ENCODE measurements at regions not wholly inside any gene's neighbourhood (a gene's known extent, or its start where the extent isn't known, plus 50 kb on each side); places are given as distances from the start of the nearest gene placed in this dataset.

DNA sequence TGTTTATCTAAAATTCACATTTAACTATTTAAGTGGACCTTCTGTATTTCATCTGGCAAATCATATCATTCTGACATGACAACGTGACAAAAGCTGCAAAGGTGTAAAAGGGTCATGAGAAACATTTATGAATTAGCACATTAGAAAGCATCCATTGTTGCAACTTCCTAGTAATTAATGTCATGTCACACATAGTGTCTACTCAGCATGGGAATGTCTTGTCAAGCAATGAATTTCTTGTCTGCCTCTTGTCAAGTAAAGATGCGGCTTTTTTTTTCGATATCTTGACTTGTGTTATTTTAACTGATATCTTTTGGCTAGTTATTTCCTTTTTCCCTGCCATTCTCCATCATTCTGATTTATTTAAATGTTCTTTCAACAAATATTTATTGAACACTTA is 463.5 kb upstream of the CXorf51B start:
- Histone ChIP-seq H3K4me1 (ENCODE audit: control insufficient read depth, low read depth, low read length) (no peaks in the 10 kb centered on the region), H3K27ac (ENCODE audit: low read length) (no peak overlapping the region), H3K9ac (ENCODE audit: low read length) (no peak overlapping the region), H3K4me3 (ENCODE audit: low read length) (no peak overlapping the region), H3K27me3 (ENCODE audit: control insufficient read depth, insufficient read depth, low read length) (no peaks in the 10 kb centered on the region), H3K36me3 (ENCODE audit: control insufficient read depth, low read depth, low read length) (no peaks in the 10 kb centered on the region), H3K9me3 (ENCODE audit: control insufficient read depth, low read depth, low read length) (peaks cover 78% of the 10 kb centered on the region)

DNA sequence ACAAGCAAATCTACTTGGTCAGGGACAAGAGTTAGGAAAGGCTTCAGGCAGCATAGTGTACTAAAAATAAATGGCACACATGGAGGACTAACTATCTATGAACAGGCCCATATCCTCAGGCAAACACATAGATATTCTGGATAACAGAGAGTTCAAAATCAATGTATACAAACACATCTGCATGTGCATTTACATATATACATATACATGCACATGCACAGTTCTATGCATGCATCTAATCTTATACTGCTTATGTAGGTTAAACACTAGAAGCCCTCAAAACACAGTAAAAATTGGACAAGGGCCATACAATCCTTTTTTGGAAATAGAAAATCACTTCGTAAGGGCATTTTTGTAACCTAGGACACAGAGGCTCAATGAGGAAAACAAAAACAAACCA is 458.0 kb upstream of the CXorf51B start:
- H3K4me3 ChIP-seq (ENCODE audit: low read length) = no peak overlapping the region
- peaks cover 78% of the 10 kb centered on the region for H3K9me3 ChIP-seq (ENCODE audit: control insufficient read depth, low read depth, low read length)
- no peaks in the 10 kb centered on the region for H3K27me3 ChIP-seq (ENCODE audit: control insufficient read depth, insufficient read depth, low read length)

DNA sequence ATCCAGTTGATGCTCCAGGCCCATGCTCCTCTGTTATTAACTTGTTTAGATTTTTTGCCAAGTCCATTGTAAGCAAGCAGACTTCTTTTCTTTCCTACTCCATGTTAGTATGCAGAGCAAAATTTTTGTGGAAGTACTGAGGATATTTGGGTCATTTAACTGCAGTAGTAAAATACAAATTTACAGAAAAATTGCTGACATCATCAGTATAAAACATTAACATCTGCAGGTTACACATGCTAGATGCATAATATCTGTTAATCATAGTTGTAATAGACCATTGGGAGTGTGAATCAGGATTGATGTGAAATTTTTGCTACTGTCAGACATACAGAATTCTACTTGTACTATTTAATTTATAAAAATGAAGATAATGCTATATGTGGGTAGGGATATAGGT is 454.1 kb upstream of the CXorf51B start:
- Histone ChIP-seq H3K36me3 (ENCODE audit: control insufficient read depth, low read depth, low read length) (no peaks in the 10 kb centered on the region), H3K27me3 (ENCODE audit: control insufficient read depth, insufficient read depth, low read length) (no peaks in the 10 kb centered on the region), H3K4me1 (ENCODE audit: control insufficient read depth, low read depth, low read length) (no peaks in the 10 kb centered on the region), H3K9ac (ENCODE audit: low read length) (no peak overlapping the region), H3K27ac (ENCODE audit: low read length) (no peak overlapping the region), H3K4me3 (ENCODE audit: low read length) (no peak overlapping the region), H3K9me3 (ENCODE audit: control insufficient read depth, low read depth, low read length) (peaks cover 81% of the 10 kb centered on the region)

More for the DNA sequence above, 458.0 kb upstream of the CXorf51B start:
- Histone ChIP-seq H3K36me3 (ENCODE audit: control insufficient read depth, low read depth, low read length) (no peaks in the 10 kb centered on the region), H3K4me1 (ENCODE audit: control insufficient read depth, low read depth, low read length) (no peaks in the 10 kb centered on the region), H3K27ac (ENCODE audit: low read length) (no peak overlapping the region), H3K9ac (ENCODE audit: low read length) (no peak overlapping the region)

DNA sequence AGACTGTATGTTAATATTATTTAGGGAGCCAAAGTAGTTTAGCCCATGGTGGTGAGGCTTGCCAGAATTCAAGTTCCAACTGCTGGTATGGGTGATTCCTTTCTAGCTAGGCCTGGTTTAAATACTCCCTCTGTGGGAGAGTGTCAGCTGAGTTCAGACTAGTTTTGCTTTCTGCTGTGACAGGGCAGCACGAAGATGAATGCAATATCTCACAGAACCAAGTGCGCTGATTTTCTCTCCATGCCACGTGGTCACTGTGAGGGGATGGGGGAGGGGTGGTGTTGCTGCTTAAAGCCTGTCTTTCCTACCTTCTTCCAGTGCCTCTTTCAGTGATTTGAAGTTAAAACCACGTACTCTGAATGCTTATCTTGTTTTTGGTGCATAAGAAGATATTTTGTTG is 445.7 kb upstream of the CXorf51B start:
- Histone ChIP-seq H3K9me3 (ENCODE audit: control insufficient read depth, low read depth, low read length) (peaks cover 63% of the 10 kb centered on the region), H3K36me3 (ENCODE audit: control insufficient read depth, low read depth, low read length) (no peaks in the 10 kb centered on the region), H3K27ac (ENCODE audit: low read length) (no peak overlapping the region), H3K4me1 (ENCODE audit: control insufficient read depth, low read depth, low read length) (no peaks in the 10 kb centered on the region), H3K4me3 (ENCODE audit: low read length) (no peak overlapping the region), H3K27me3 (ENCODE audit: control insufficient read depth, insufficient read depth, low read length) (no peaks in the 10 kb centered on the region), H3K9ac (ENCODE audit: low read length) (no peak overlapping the region)

DNA sequence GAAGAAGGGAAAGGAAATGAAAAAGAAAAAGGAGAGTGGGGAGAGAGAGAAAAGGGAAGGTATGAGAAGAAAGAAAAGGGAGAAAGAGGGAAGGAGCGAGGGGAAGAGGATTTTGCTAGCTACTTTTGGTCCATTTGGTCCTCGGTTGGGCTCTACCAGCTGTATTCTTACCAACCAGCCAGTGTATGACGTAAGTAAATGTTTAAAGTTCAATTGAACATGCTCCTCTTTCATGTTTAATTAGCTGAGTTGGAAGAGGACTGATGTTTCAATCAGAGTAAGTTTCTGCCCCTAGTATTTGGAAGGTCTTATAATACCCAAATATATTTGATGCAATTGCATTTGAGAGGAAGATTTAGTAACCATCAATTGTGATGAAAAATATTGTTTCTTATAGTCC is 424.0 kb upstream of the CXorf51B start:
- Histone ChIP-seq H3K27me3 (ENCODE audit: control insufficient read depth, insufficient read depth, low read length) (no peaks in the 10 kb centered on the region), H3K4me3 (ENCODE audit: low read length) (no peak overlapping the region)

DNA sequence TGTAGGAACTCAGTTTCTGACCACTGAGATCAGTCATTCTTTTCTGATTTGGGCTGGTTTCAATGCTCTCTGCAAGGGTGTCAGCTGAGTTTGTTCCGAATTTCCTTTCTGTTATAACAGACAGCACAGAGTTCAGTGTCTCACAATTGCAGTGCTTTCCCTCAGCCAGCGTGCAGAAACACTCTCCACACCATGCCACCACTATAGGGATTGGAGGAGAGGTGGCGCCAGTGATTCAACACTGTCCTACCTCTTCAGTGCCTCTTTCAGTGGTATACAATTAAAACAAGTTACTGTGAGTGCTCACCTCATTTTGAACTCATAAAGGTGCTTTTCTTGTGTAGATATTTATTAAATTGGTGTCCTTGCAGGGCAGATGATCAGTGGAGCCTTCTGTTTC is 413.2 kb upstream of the CXorf51B start:
- Histone ChIP-seq H3K27ac (ENCODE audit: low read length) (no peak overlapping the region), H3K4me3 (ENCODE audit: low read length) (no peak overlapping the region), H3K4me1 (ENCODE audit: control insufficient read depth, low read depth, low read length) (no peaks in the 10 kb centered on the region), H3K9ac (ENCODE audit: low read length) (no peak overlapping the region), H3K27me3 (ENCODE audit: control insufficient read depth, insufficient read depth, low read length) (no peaks in the 10 kb centered on the region), H3K9me3 (ENCODE audit: control insufficient read depth, low read depth, low read length) (peaks cover 72% of the 10 kb centered on the region), H3K36me3 (ENCODE audit: control insufficient read depth, low read depth, low read length) (no peaks in the 10 kb centered on the region)

More for the DNA sequence above, 424.0 kb upstream of the CXorf51B start:
- no peak overlapping the region for H3K27ac ChIP-seq (ENCODE audit: low read length)
- H3K9ac ChIP-seq (ENCODE audit: low read length) = no peak overlapping the region
- peaks cover 69% of the 10 kb centered on the region for H3K9me3 ChIP-seq (ENCODE audit: control insufficient read depth, low read depth, low read length)
- H3K36me3 ChIP-seq (ENCODE audit: control insufficient read depth, low read depth, low read length) = no peaks in the 10 kb centered on the region
- H3K4me1 ChIP-seq (ENCODE audit: control insufficient read depth, low read depth, low read length) = no peaks in the 10 kb centered on the region

DNA sequence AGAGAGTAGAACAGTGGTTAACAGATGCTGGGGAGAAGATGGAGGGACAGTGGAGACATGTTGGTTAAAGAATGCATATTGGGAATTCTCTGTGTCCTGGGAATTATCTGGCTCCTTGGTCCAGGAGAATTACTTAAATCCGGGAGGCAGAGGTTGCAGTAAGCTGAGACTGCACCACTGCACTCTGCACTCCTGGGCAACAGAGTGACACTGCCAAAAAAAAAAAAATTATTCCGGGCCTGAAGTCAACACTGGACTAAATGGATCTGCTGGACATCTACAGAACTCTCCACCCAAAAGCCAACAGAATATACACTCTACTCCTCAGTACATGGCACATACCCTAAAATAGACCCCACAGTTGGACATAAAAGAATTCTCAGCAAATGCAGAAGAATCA is 400.0 kb upstream of the CXorf51B start:
- H3K27ac ChIP-seq (ENCODE audit: low read length) = no peak overlapping the region
- H3K4me1 ChIP-seq (ENCODE audit: control insufficient read depth, low read depth, low read length) = no peaks in the 10 kb centered on the region
- H3K27me3 ChIP-seq (ENCODE audit: control insufficient read depth, insufficient read depth, low read length) = no peaks in the 10 kb centered on the region
- H3K4me3 ChIP-seq (ENCODE audit: low read length) = no peak overlapping the region
- no peak overlapping the region for H3K9ac ChIP-seq (ENCODE audit: low read length)
- H3K9me3 ChIP-seq (ENCODE audit: control insufficient read depth, low read depth, low read length) = peaks cover 66% of the 10 kb centered on the region
- H3K36me3 ChIP-seq (ENCODE audit: control insufficient read depth, low read depth, low read length) = no peaks in the 10 kb centered on the region

DNA sequence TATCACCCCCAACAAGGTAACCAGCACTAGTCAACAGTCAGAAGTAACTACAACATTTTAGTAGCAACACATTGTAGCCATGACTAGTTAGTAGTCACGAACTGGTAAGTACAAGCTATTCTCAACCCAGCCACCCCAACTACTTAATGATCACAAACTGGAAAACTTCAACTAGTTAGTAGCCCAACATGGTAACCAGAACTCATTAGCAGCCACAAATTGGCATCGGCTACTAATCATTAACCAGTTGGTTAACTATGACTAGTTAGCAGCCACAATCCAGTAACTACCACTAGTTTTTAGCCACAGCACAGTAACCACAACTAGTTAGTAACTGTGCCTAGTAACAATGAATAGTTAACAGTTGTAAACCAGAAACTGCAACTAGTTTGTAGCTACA is 385.1 kb upstream of the CXorf51B start:
- no peaks in the 10 kb centered on the region for H3K27me3 ChIP-seq (ENCODE audit: control insufficient read depth, insufficient read depth, low read length)
- no peak overlapping the region for H3K9ac ChIP-seq (ENCODE audit: low read length)
- H3K9me3 ChIP-seq (ENCODE audit: control insufficient read depth, low read depth, low read length) = peaks cover 83% of the 10 kb centered on the region
- H3K4me3 ChIP-seq (ENCODE audit: low read length) = no peak overlapping the region
- H3K27ac ChIP-seq (ENCODE audit: low read length) = no peak overlapping the region
- no peaks in the 10 kb centered on the region for H3K4me1 ChIP-seq (ENCODE audit: control insufficient read depth, low read depth, low read length)
- no peaks in the 10 kb centered on the region for H3K36me3 ChIP-seq (ENCODE audit: control insufficient read depth, low read depth, low read length)

DNA sequence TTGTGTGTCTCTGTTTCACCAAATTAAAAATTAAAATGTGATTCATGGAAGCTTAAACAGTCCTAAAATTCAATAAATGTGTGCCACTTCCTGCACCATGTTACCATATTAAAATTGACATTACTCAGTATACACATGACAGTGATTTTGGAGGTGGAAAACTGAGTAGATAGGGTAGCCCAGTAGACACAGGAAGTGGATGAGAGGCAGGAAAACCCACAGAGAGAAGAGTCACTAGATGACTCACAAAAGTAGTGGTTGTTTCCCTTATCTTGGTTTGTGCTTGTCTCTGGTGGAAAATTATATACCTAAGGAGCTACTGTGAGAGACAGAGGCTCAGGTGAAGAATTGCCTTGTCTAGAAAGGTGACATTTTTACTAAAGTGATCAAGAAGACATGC is 375.8 kb upstream of the CXorf51B start:
- Histone ChIP-seq H3K9ac (ENCODE audit: low read length) (no peak overlapping the region), H3K36me3 (ENCODE audit: control insufficient read depth, low read depth, low read length) (no peaks in the 10 kb centered on the region), H3K4me1 (ENCODE audit: control insufficient read depth, low read depth, low read length) (no peaks in the 10 kb centered on the region), H3K27ac (ENCODE audit: low read length) (no peak overlapping the region), H3K9me3 (ENCODE audit: control insufficient read depth, low read depth, low read length) (peaks cover 61% of the 10 kb centered on the region), H3K27me3 (ENCODE audit: control insufficient read depth, insufficient read depth, low read length) (no peaks in the 10 kb centered on the region), H3K4me3 (ENCODE audit: low read length) (no peak overlapping the region)

DNA sequence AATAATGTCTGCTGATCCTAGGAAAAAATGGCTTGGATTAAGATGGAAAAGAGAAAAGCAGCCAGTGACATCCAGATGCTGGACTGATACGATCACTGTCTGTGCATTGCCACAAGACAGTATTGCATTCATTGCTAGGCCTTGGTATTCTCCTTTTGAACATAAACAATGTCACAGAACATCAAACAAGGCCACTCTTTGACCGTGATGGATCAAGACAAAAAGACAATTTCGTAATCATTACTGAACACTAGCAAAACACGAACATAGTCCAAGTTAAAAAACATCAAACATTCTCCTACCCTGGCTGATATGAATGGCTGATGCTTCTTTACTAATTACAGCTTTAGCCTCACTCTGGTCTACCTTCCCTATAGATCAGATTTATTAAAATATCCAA is 374.1 kb upstream of the CXorf51B start:
- no peak overlapping the region for H3K9ac ChIP-seq (ENCODE audit: low read length)
- H3K4me1 ChIP-seq (ENCODE audit: control insufficient read depth, low read depth, low read length) = no peaks in the 10 kb centered on the region
- no peaks in the 10 kb centered on the region for H3K27me3 ChIP-seq (ENCODE audit: control insufficient read depth, insufficient read depth, low read length)
- H3K9me3 ChIP-seq (ENCODE audit: control insufficient read depth, low read depth, low read length) = peaks cover 67% of the 10 kb centered on the region
- no peak overlapping the region for H3K4me3 ChIP-seq (ENCODE audit: low read length)
- H3K27ac ChIP-seq (ENCODE audit: low read length) = no peak overlapping the region
- H3K36me3 ChIP-seq (ENCODE audit: control insufficient read depth, low read depth, low read length) = no peaks in the 10 kb centered on the region

DNA sequence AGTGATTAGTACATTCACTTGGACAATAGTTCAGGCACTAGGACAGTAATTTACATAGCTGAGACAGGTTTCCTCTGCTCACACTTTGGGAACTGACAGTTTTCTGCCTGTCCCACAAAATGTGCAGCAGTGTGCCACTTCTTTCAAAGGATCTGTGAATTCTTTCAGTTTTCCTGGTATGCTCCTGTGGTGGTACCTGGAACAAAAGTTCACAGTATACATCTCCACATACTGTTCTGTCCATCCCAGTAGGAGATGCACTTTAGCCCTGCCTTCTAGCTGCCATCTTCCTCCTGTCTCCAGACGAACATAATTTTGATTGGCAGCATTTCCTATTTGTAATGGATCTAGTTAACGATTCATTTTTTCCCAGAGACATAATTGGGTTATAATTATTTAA is 360.8 kb upstream of the CXorf51B start:
- Histone ChIP-seq H3K4me1 (ENCODE audit: control insufficient read depth, low read depth, low read length) (no peaks in the 10 kb centered on the region), H3K36me3 (ENCODE audit: control insufficient read depth, low read depth, low read length) (no peaks in the 10 kb centered on the region), H3K27me3 (ENCODE audit: control insufficient read depth, insufficient read depth, low read length) (no peaks in the 10 kb centered on the region), H3K9me3 (ENCODE audit: control insufficient read depth, low read depth, low read length) (peaks cover 74% of the 10 kb centered on the region), H3K9ac (ENCODE audit: low read length) (no peak overlapping the region), H3K4me3 (ENCODE audit: low read length) (no peak overlapping the region), H3K27ac (ENCODE audit: low read length) (no peak overlapping the region)

DNA sequence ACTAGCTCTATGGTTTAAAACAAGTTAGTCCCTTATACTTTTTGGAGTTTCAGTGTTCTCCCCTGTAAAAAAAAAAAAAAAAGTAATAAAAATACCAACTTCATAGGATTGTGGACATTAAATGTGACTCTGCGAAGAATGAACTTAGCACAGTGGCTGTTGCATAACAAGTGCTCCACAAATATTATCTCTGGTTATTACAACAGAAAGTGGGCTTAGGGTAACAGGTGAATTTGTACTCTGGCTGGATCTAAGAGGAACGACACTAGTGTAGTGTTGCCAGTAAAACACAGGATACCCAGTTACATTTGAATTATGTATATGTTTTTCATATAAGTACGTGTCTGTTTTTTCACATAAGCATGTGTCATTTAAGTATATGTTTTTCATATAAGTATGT is 360.3 kb upstream of the CXorf51B start:
- Histone ChIP-seq H3K27me3 (ENCODE audit: control insufficient read depth, insufficient read depth, low read length) (no peaks in the 10 kb centered on the region), H3K4me3 (ENCODE audit: low read length) (no peak overlapping the region), H3K9me3 (ENCODE audit: control insufficient read depth, low read depth, low read length) (peaks cover 75% of the 10 kb centered on the region), H3K9ac (ENCODE audit: low read length) (no peak overlapping the region), H3K27ac (ENCODE audit: low read length) (no peak overlapping the region), H3K36me3 (ENCODE audit: control insufficient read depth, low read depth, low read length) (no peaks in the 10 kb centered on the region), H3K4me1 (ENCODE audit: control insufficient read depth, low read depth, low read length) (no peaks in the 10 kb centered on the region)
